H1 (cell line): ENCODE measurements at regions not wholly inside any gene's neighbourhood (a gene's known extent, or its start where the extent isn't known, plus 50 kb on each side); places are given as distances from the start of the nearest gene placed in this dataset.
"Not testable (repeated sequence)": the region's sequence is repeated elsewhere in the genome, so short reads cannot be mapped to it uniquely, and the experiment has no call there.

Experiments
- CTCF ChIA-PET: fragments of 300-600 bp; sonication (Branson Sonifier 250); formaldehyde crosslinking; loops from one replicate; lab custom pipeline; 2021; ENCODE audit not compliant: partially characterized antibody; lab: Charles Lee
- POLR2A ChIA-PET: fragments of 300-600 bp; sonication (Branson Sonifier 250); formaldehyde crosslinking; loops from one replicate; lab custom pipeline; 2021; ENCODE audit warnings: inconsistent platforms; ENCODE audit not compliant: partially characterized antibody; lab: Charles Lee
- DNase-seq, 2 experiments: peaks; one replicate each; pipeline versions ENCODE4 v3.0.0 to v3.0.0-alpha.2; 2010 to 2022; ENCODE audit warnings: low spot score in 2 of 2, low read depth in 1 of 2, mixed read lengths in 1 of 2
- FAIRE-seq: peaks from 2 replicates; lab custom pipeline; 2011; peaks lifted over from hg19 to GRCh38; lab: Jason Lieb, UNC
- H2AFZ ChIP-seq: 2 replicates; pipeline ENCODE4 v1.8.1; 2012; ENCODE audit warnings: low read length, inconsistent platforms
- H2AK5ac ChIP-seq: 2 replicates; pipeline ENCODE4 v1.6.1; 2013; ENCODE audit warnings: low read depth, low read length
- H2BK120ac ChIP-seq: replicated peaks from 2 replicates; pipeline ENCODE3; 2013; ENCODE audit warnings: low read depth, low read length, inconsistent platforms
- H2BK12ac ChIP-seq: 2 replicates; pipeline ENCODE4 v1.6.1; 2013; ENCODE audit warnings: low read depth, low read length
- H2BK15ac ChIP-seq: 2 replicates; pipeline ENCODE4 v1.6.1; 2013; ENCODE audit warnings: low read length
- H2BK20ac ChIP-seq: 2 replicates; pipeline ENCODE4 v1.6.1; 2013; ENCODE audit warnings: low read length
- H2BK5ac ChIP-seq: 2 replicates; pipeline ENCODE4 v1.6.1; 2013; ENCODE audit warnings: low read depth, low read length
- H3K14ac ChIP-seq: 2 replicates; pipeline ENCODE4 v1.6.1; 2013; ENCODE audit warnings: inconsistent platforms; ENCODE audit not compliant: insufficient read length
- H3K18ac ChIP-seq: 2 replicates; pipeline ENCODE4 v1.6.1; 2013; ENCODE audit warnings: low read length; ENCODE audit errors: extremely low read depth
- H3K23ac ChIP-seq: 2 replicates; pipeline ENCODE4 v1.6.1; 2013; ENCODE audit warnings: inconsistent platforms; ENCODE audit not compliant: insufficient read length
- H3K23me2 ChIP-seq: 2 replicates; pipeline ENCODE4 v1.6.1; 2013; ENCODE audit warnings: low read depth, low read length
- H3K27ac ChIP-seq: 2 replicates; pipeline ENCODE4 v1.6.1; 2011; ENCODE audit warnings: low read depth, low read length, inconsistent platforms
- H3K27me3 ChIP-seq, 4 experiments: replicated peaks in 1 of 4; 1 replicate in 1 of 4; 2 replicates in 3 of 4; pipeline versions ENCODE4 v1.6.1 to v1.8.1; 2011 to 2013; ENCODE audit warnings: low read length in 3 of 4, mild to moderate bottlenecking in 3 of 4, inconsistent platforms in 2 of 4, mixed read lengths in 2 of 4, moderate library complexity in 1 of 4; ENCODE audit not compliant: control insufficient read depth in 3 of 4, insufficient read depth in 3 of 4; ENCODE audit errors: extremely low read depth in 1 of 4
- H3K36me3 ChIP-seq, 4 experiments: 2 replicates each; pipeline versions ENCODE4 v1.6.1 to v1.8.1; 2011 to 2013; ENCODE audit warnings: mild to moderate bottlenecking in 4 of 4, low read length in 3 of 4, moderate library complexity in 2 of 4, control low read depth in 1 of 4, inconsistent platforms in 1 of 4; ENCODE audit not compliant: insufficient read depth in 4 of 4, control insufficient read depth in 2 of 4
- H3K4ac ChIP-seq: replicated peaks from 2 replicates; pipeline ENCODE3; 2013; ENCODE audit warnings: low read length, low read depth, mixed read lengths, inconsistent platforms; ENCODE audit not compliant: insufficient read length
- H3K4me1 ChIP-seq, 4 experiments: replicated peaks in 1 of 4; 1 replicate in 1 of 4; 2 replicates in 3 of 4; pipeline versions ENCODE4 v1.6.1 to v1.8.1; 2011 to 2013; ENCODE audit warnings: low read length in 3 of 4, inconsistent platforms in 2 of 4, mixed read lengths in 1 of 4; ENCODE audit not compliant: insufficient read depth in 4 of 4, control insufficient read depth in 3 of 4
- H3K4me2 ChIP-seq, 2 experiments: 2 replicates each; pipeline versions ENCODE4 v1.6.1 to v1.8.1; 2011 to 2013; ENCODE audit warnings: low read depth in 2 of 2, low read length in 2 of 2, control low read depth in 1 of 2, inconsistent platforms in 1 of 2, mild to moderate bottlenecking in 1 of 2; ENCODE audit not compliant: insufficient read depth in 1 of 2
- H3K4me3 ChIP-seq, 4 experiments: fragments of 200-600, 300-600 bp in 1 of 4; sonication (generic), shearing (Covaris generic), sonication (Bioruptor Twin) in 1 of 4; 2 replicates each; pipeline versions ENCODE4 v1.5.1 to v1.8.1; 2011 to 2016; ENCODE audit warnings: low read length in 4 of 4, low read depth in 3 of 4, control low read depth in 2 of 4, inconsistent platforms in 2 of 4, mild to moderate bottlenecking in 2 of 4, mixed read lengths in 1 of 4, moderate library complexity in 1 of 4; ENCODE audit not compliant: insufficient read depth in 2 of 4; ENCODE audit errors: extremely low read depth in 1 of 4
- H3K56ac ChIP-seq: replicated peaks from 2 replicates; pipeline ENCODE3; 2013; ENCODE audit warnings: low read depth, mild to moderate bottlenecking, mixed read lengths, low read length, inconsistent platforms; ENCODE audit not compliant: insufficient read length
- H3K79me1 ChIP-seq: 2 replicates; pipeline ENCODE4 v1.6.1; 2013; ENCODE audit warnings: low read depth, low read length, control low read depth
- H3K79me2 ChIP-seq, 2 experiments: 2 replicates each; pipeline versions ENCODE4 v1.6.1 to v1.8.1; 2012 to 2013; ENCODE audit warnings: low read length in 2 of 2, mild to moderate bottlenecking in 2 of 2, inconsistent platforms in 1 of 2; ENCODE audit not compliant: insufficient read depth in 2 of 2, control insufficient read depth in 1 of 2
- H3K9ac ChIP-seq, 4 experiments: replicated peaks in 1 of 4; 1 replicate in 1 of 4; 2 replicates in 3 of 4; pipeline versions ENCODE4 v1.6.1 to v1.8.1; 2011 to 2013; ENCODE audit warnings: low read depth in 3 of 4, low read length in 3 of 4, control low read depth in 2 of 4, mild to moderate bottlenecking in 2 of 4, moderate library complexity in 2 of 4, inconsistent platforms in 1 of 4; ENCODE audit errors: extremely low read depth in 1 of 4
- H3K9me3 ChIP-seq, 2 experiments: 2 replicates each; pipeline versions ENCODE4 v1.6.1 to v1.8.1; 2012 to 2013; ENCODE audit warnings: mild to moderate bottlenecking in 2 of 2, moderate library complexity in 2 of 2, control low read depth in 1 of 2, inconsistent platforms in 1 of 2, low read depth in 1 of 2, low read length in 1 of 2, mixed read lengths in 1 of 2; ENCODE audit not compliant: insufficient read depth in 2 of 2
- H4K20me1 ChIP-seq, 2 experiments: replicated peaks in 1 of 2; 2 replicates each; pipeline versions ENCODE3 to v1.8.1; 2011 to 2013; ENCODE audit warnings: inconsistent platforms in 2 of 2, low read length in 2 of 2, mild to moderate bottlenecking in 1 of 2; ENCODE audit not compliant: insufficient read depth in 2 of 2, control insufficient read depth in 1 of 2
- H4K5ac ChIP-seq: 2 replicates; pipeline ENCODE4 v1.6.1; 2013; ENCODE audit warnings: low read length, low read depth, mixed read lengths, inconsistent platforms; ENCODE audit not compliant: insufficient read length
- H4K8ac ChIP-seq: 2 replicates; pipeline ENCODE4 v1.8.0; 2013; ENCODE audit warnings: mild to moderate bottlenecking, moderate library complexity, low read length, inconsistent platforms; ENCODE audit not compliant: insufficient read depth; ENCODE audit errors: extremely low read depth
- H4K91ac ChIP-seq: replicated peaks from 2 replicates; pipeline ENCODE3; 2013; ENCODE audit warnings: low read length, mixed read lengths, inconsistent platforms; ENCODE audit not compliant: insufficient read length
- WGBS, 2 experiments: shearing (Covaris generic) in 1 of 2; methylation state at CpG; one replicate each; pipeline versions ENCODE4 v1.1.6 to v1.1.7; 2013 to 2015; ENCODE audit warnings: low lambda C conversion rate in 2 of 2, mixed read lengths in 2 of 2, inconsistent platforms in 1 of 2, low coverage in 1 of 2, missing lambda C conversion rate in 1 of 2; ENCODE audit not compliant: insufficient replicate concordance in 2 of 2, insufficient coverage in 1 of 2, insufficient read length in 1 of 2; ENCODE audit errors: extremely low coverage in 1 of 2, missing lambda C conversion rate in 1 of 2; 5-methylcytosine and 5-hydroxymethylcytosine counted together

- H3K9ac ChIP-seq, H2AFZ ChIP-seq, DNase-seq, H3K27me3 ChIP-seq, H2BK20ac ChIP-seq, H3K4me2 ChIP-seq, H2BK5ac ChIP-seq, H3K14ac ChIP-seq, H2BK120ac ChIP-seq, H3K36me3 ChIP-seq, CTCF ChIA-PET, H3K4me1 ChIP-seq, H3K23me2 ChIP-seq, H4K8ac ChIP-seq, H4K5ac ChIP-seq, H2BK12ac ChIP-seq, H3K27ac ChIP-seq, H3K4ac ChIP-seq, POLR2A ChIA-PET, H3K4me3 ChIP-seq, H3K23ac ChIP-seq, H3K79me1 ChIP-seq, H3K18ac ChIP-seq, H3K79me2 ChIP-seq, H2AK5ac ChIP-seq, H4K91ac ChIP-seq, H4K20me1 ChIP-seq, H3K56ac ChIP-seq, H2BK15ac ChIP-seq: not testable (repeated sequence)
- peaks cover 34 to 54% of the 10 kb centered on the region in 2 experiments for H3K9me3 ChIP-seq
- peak; percentile 57 for FAIRE-seq
- 72% methylated on average over 5 of the region's 5 CpGs; no CpG with 5 or more reads in 1 of the 2 experiments for WGBS, 2 experiments
These were observed 63.3 kb upstream of the BMS1 start for GRCh38 chr10:42719339-42719738.
